ENCODE measurements at regions not wholly inside any gene's neighbourhood (a gene's known extent, or its start where the extent isn't known, plus 50 kb on each side); places are given as distances from the start of the nearest gene placed in this dataset.

GRCh38 chr4:147409350-147409749, 71.5 kb upstream of the EDNRA start:
- Mint-ChIP-seq H3K36me3 (no peaks in the 10 kb centered on the region), H3K27me3 (peaks cover 3% of the 10 kb centered on the region), H3K27ac (no peak overlapping the region), H3K9me3 (ENCODE audit: low read depth) (no peaks in the 10 kb centered on the region), H3K4me3 (no peak overlapping the region), H3K4me1 (ENCODE audit: low read depth) (no peaks in the 10 kb centered on the region)

GRCh38 chr4:147418226-147418625, 62.7 kb upstream of the EDNRA start:
- no peak overlapping the region for H3K4me3 Mint-ChIP-seq
- peaks cover 3% of the 10 kb centered on the region for H3K9me3 Mint-ChIP-seq (ENCODE audit: low read depth)
- H3K36me3 Mint-ChIP-seq = no peaks in the 10 kb centered on the region
- H3K27ac Mint-ChIP-seq = no peak overlapping the region
- H3K27me3 Mint-ChIP-seq = peaks cover 4% of the 10 kb centered on the region
- H3K4me1 Mint-ChIP-seq (ENCODE audit: low read depth) = no peaks in the 10 kb centered on the region

DNA sequence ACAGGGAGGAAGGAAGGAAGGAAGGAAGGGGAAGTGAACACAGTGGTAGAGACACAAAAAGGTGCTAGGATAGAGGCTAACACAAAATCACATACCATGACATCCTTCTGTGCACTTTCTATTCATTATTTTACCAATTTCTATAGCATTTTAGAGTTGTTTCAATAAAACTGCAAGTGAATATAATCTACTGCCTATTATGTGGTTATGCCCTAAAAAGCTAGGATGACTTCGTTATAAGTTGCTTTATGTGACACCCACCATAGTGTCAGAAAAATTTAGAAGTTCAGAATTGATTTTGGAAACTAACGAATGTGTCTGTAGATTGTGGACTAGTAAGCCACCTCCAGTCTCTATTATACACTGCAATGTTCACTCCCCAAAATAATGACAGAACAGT, 59.4 kb upstream of the EDNRA start:
- H3K4me3 Mint-ChIP-seq = no peak overlapping the region

GRCh38 chr4:147423229-147423628, 57.7 kb upstream of the EDNRA start:
- H3K27ac Mint-ChIP-seq = no peak overlapping the region
- no peaks in the 10 kb centered on the region for H3K27me3 Mint-ChIP-seq
- no peak overlapping the region for H3K4me3 Mint-ChIP-seq
- H3K4me1 Mint-ChIP-seq (ENCODE audit: low read depth) = no peaks in the 10 kb centered on the region
- no peaks in the 10 kb centered on the region for H3K9me3 Mint-ChIP-seq (ENCODE audit: low read depth)
- H3K36me3 Mint-ChIP-seq = no peaks in the 10 kb centered on the region

More for the DNA sequence above, 59.4 kb upstream of the EDNRA start:
- no peaks in the 10 kb centered on the region for H3K4me1 Mint-ChIP-seq (ENCODE audit: low read depth)
- H3K36me3 Mint-ChIP-seq = no peaks in the 10 kb centered on the region
- no peaks in the 10 kb centered on the region for H3K9me3 Mint-ChIP-seq (ENCODE audit: low read depth)
- no peaks in the 10 kb centered on the region for H3K27me3 Mint-ChIP-seq
- no peak overlapping the region for H3K27ac Mint-ChIP-seq

GRCh38 chr4:147425019-147425418, 55.9 kb upstream of the EDNRA start:
- no peak overlapping the region for H3K4me3 Mint-ChIP-seq
- H3K4me1 Mint-ChIP-seq (ENCODE audit: low read depth) = no peaks in the 10 kb centered on the region
- no peaks in the 10 kb centered on the region for H3K27me3 Mint-ChIP-seq
- no peaks in the 10 kb centered on the region for H3K36me3 Mint-ChIP-seq
- H3K9me3 Mint-ChIP-seq (ENCODE audit: low read depth) = no peaks in the 10 kb centered on the region
- H3K27ac Mint-ChIP-seq = no peak overlapping the region

- no peaks in the 10 kb centered on the region for H3K4me1 Mint-ChIP-seq (ENCODE audit: low read depth)
- no peaks in the 10 kb centered on the region for H3K36me3 Mint-ChIP-seq
- no peaks in the 10 kb centered on the region for H3K27me3 Mint-ChIP-seq
- H3K4me3 Mint-ChIP-seq = no peak overlapping the region
- no peak overlapping the region for H3K27ac Mint-ChIP-seq
- peaks cover 4% of the 10 kb centered on the region for H3K9me3 Mint-ChIP-seq (ENCODE audit: low read depth)
These were observed 52.3 kb upstream of the EDNRA start for GRCh38 chr4:147428583-147428982.

- Mint-ChIP-seq H3K36me3 (no peaks in the 10 kb centered on the region), H3K4me1 (ENCODE audit: low read depth) (no peaks in the 10 kb centered on the region), H3K27ac (no peak overlapping the region), H3K27me3 (peaks cover 1% of the 10 kb centered on the region), H3K4me3 (no peak overlapping the region), H3K9me3 (ENCODE audit: low read depth) (peaks cover 8% of the 10 kb centered on the region)
These were observed 50.8 kb upstream of the EDNRA start for GRCh38 chr4:147430111-147430510.
